Effector memory CD8-positive, alpha-beta T cell (primary cell): ENCODE measurements at regions not wholly inside any gene's neighbourhood (a gene's known extent, or its start where the extent isn't known, plus 50 kb on each side); places are given as distances from the start of the nearest gene placed in this dataset.

Experiments
- ATAC-seq: fragments of 150-1000 bp; cut with Tn5 transposase; replicated peaks from 2 replicates; pipeline ENCODE4 v1.10.0; 2021; ENCODE audit warnings: mild to moderate bottlenecking, moderate library complexity
- DNase-seq, 3 experiments: peaks; one replicate each; pipeline ENCODE4 v3.0.0; 2021
- H3K27ac Mint-ChIP-seq, 2 donors: one replicate each; pipeline ENCODE4 v1.8.0; 2022; ENCODE audit warnings: mild to moderate bottlenecking in 2 of 2, mixed read lengths in 2 of 2, moderate library complexity in 2 of 2
- H3K27me3 Mint-ChIP-seq, 2 donors: one replicate each; pipeline ENCODE4 v1.8.0; 2022; ENCODE audit warnings: mixed read lengths in 2 of 2
- H3K36me3 Mint-ChIP-seq: one replicate; pipeline ENCODE4 v1.8.0; 2022; ENCODE audit warnings: mild to moderate bottlenecking, moderate library complexity, mixed read lengths; ENCODE audit not compliant: insufficient read depth
- H3K4me1 Mint-ChIP-seq, 2 donors: one replicate each; pipeline ENCODE4 v1.8.0; 2022; ENCODE audit warnings: low read depth in 2 of 2, mixed read lengths in 2 of 2
- H3K4me3 Mint-ChIP-seq, 2 donors: one replicate each; pipeline ENCODE4 v1.8.0; 2022; ENCODE audit warnings: mild to moderate bottlenecking in 2 of 2, mixed read lengths in 2 of 2, moderate library complexity in 2 of 2
- H3K9me3 Mint-ChIP-seq, 2 donors: one replicate each; pipeline ENCODE4 v1.8.0; 2022; ENCODE audit warnings: mixed read lengths in 2 of 2

- Mint-ChIP-seq H3K9me3 (peaks cover 9 to 10% of the 10 kb centered on the region in 2 donors), H3K36me3 (no peaks in the 10 kb centered on the region), H3K27me3 (no peaks in the 10 kb centered on the region), H3K4me3 (no peak overlapping the region), H3K27ac (no peak overlapping the region), H3K4me1 (no peaks in the 10 kb centered on the region)
- DNase-seq, result no peak
- ATAC-seq, result no peak
These were observed 422.2 kb upstream of the ADAMTS9 start for GRCh38 chr3:65109966-65110500.

DNA sequence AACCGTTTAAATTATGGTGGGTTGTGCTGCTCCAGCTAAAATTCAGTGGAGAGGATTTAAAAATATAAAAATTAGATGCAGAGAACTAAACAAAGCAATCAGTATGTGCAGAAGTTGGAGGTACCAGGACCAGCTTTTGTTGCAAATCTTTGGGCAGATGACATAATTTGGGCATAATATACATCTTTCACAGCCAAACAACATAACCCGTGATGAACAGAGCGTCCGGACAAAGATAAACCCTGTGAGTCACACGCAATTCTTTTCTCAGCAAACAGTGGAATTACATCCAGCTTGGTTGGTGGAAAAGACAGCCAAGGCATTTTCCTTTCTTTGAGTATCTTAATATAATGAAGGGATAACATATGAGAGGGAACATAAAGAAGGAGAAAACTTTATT lies 419.4 kb upstream of the ADAMTS9 start:
- DNase-seq (no peak), ATAC-seq (no peak)
- Mint-ChIP-seq H3K27me3 (no peaks in the 10 kb centered on the region), H3K4me1 (no peaks in the 10 kb centered on the region), H3K9me3 (peaks cover 8 to 15% of the 10 kb centered on the region in 2 donors), H3K36me3 (no peaks in the 10 kb centered on the region), H3K4me3 (no peak overlapping the region), H3K27ac (no peak overlapping the region)

- ATAC-seq (no peak), DNase-seq (no peak)
- Mint-ChIP-seq H3K27me3 (no peaks in the 10 kb centered on the region), H3K4me1 (no peaks in the 10 kb centered on the region), H3K4me3 (no peak overlapping the region), H3K36me3 (no peaks in the 10 kb centered on the region), H3K9me3 (peaks cover 5 to 11% of the 10 kb centered on the region in 2 donors), H3K27ac (no peak overlapping the region)
These were observed 413.6 kb upstream of the ADAMTS9 start for GRCh38 chr3:65101450-65101849.

GRCh38 chr3:65098400-65098799 lies 410.6 kb upstream of the ADAMTS9 start:
- DNase-seq (no peak), ATAC-seq (no peak)
- Mint-ChIP-seq H3K4me3 (no peak overlapping the region), H3K4me1 (no peaks in the 10 kb centered on the region), H3K27ac (no peak overlapping the region), H3K9me3 (peaks cover 6 to 13% of the 10 kb centered on the region in 2 donors), H3K36me3 (no peaks in the 10 kb centered on the region), H3K27me3 (no peaks in the 10 kb centered on the region)

DNA sequence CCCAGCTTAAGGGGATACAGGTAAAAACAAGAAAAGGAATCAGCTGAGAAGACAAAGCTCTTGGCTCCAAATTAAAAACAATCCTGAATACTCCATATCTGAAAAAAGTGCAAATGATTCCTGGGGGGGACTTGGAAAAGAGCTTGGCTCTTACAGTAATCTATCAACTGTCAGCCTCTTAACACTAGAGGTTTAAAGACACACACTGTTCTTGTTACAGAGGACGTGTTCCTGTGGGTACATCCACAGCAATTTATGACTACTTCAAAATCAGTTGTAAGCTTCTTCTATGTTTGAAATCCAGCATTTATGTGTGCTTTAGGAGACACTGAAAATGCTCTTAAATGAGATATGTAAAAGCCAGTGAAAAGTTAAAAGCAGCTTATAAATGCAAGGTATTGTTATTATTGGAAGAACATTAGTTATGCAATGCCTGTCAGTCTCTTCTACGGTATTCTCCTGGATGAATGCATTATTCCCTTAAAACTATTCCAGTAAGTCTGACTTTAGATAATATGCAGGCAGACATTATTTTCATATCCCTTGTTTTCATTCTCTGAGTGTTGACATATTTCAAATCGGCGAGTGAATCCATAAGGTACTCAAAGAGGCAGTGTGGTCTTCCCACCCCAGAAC lies 408.4 kb upstream of the ADAMTS9 start:
- no peak overlapping the region for H3K4me3 Mint-ChIP-seq
- DNase-seq (no peak), ATAC-seq (no peak)
- H3K36me3 Mint-ChIP-seq, result no peaks in the 10 kb centered on the region
- H3K27ac Mint-ChIP-seq, result no peak overlapping the region
- no peaks in the 10 kb centered on the region for H3K4me1 Mint-ChIP-seq
- H3K27me3 Mint-ChIP-seq, result no peaks in the 10 kb centered on the region
- peaks cover 3 to 21% of the 10 kb centered on the region in 2 donors for H3K9me3 Mint-ChIP-seq

DNA sequence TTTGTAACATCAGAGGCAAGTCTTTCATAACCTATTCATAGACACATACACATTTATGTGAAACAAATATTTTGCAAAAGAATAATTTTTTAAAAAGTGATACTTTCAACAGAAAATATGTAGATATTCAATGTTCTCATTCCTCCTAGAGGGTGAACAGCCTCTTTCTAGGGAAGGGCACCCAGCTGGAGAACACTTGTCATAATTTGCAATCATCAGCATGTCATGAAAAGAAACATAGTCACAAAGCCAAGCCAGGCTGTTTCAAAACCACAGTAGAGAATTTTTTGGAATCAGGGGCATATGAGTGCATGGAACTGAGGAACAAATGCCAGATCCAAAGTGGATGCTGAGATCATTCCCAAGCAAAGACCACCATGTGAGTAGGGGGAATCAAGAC lies 406.9 kb upstream of the ADAMTS9 start:
- Mint-ChIP-seq H3K27ac (no peak overlapping the region), H3K4me1 (no peaks in the 10 kb centered on the region), H3K27me3 (no peaks in the 10 kb centered on the region), H3K9me3 (peaks cover 3 to 14% of the 10 kb centered on the region in 2 donors), H3K4me3 (no peak overlapping the region), H3K36me3 (no peaks in the 10 kb centered on the region)
- DNase-seq, result no peak
- no peak for ATAC-seq

GRCh38 chr3:65093641-65094040 lies 405.8 kb upstream of the ADAMTS9 start:
- no peaks in the 10 kb centered on the region for H3K36me3 Mint-ChIP-seq
- DNase-seq, result no peak
- no peak overlapping the region for H3K27ac Mint-ChIP-seq
- H3K4me1 Mint-ChIP-seq, result no peaks in the 10 kb centered on the region
- no peak overlapping the region for H3K4me3 Mint-ChIP-seq
- ATAC-seq, result no peak
- H3K27me3 Mint-ChIP-seq, result no peaks in the 10 kb centered on the region
- H3K9me3 Mint-ChIP-seq, result peaks cover 3 to 14% of the 10 kb centered on the region in 2 donors

DNA sequence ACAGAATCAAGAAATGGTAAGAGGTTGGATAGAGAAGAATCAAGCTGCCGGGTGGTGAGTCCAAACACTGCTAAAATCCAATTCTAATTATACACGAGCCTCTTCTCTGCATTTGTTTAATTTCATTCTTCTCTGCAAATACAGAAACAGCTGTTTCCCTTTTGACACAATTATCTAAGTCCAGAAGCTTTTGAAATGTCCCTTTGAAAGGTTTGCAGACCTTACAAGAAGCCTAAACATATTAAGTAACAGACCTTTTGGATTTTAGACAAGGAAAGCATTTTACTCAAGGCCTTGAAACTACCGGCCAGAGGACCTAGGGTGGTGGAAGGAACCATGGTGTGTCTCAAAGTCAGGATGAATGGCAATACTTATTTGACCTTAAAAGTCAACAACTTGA lies 403.8 kb upstream of the ADAMTS9 start:
- Mint-ChIP-seq H3K36me3 (no peaks in the 10 kb centered on the region), H3K4me3 (no peak overlapping the region), H3K9me3 (peaks cover 3 to 14% of the 10 kb centered on the region in 2 donors), H3K27me3 (no peaks in the 10 kb centered on the region), H3K4me1 (no peaks in the 10 kb centered on the region), H3K27ac (no peak overlapping the region)
- ATAC-seq, result no peak
- no peak for DNase-seq

GRCh38 chr3:65083240-65083639 lies 395.4 kb upstream of the ADAMTS9 start:
- H3K27me3 Mint-ChIP-seq, result no peaks in the 10 kb centered on the region
- H3K36me3 Mint-ChIP-seq, result no peaks in the 10 kb centered on the region
- H3K9me3 Mint-ChIP-seq, result peaks cover 4 to 21% of the 10 kb centered on the region in 2 donors
- no peak for ATAC-seq
- no peak for DNase-seq
- no peak overlapping the region for H3K4me3 Mint-ChIP-seq
- no peaks in the 10 kb centered on the region for H3K4me1 Mint-ChIP-seq
- H3K27ac Mint-ChIP-seq, result no peak overlapping the region

- Mint-ChIP-seq H3K27me3 (no peaks in the 10 kb centered on the region), H3K9me3 (peaks cover 4 to 21% of the 10 kb centered on the region in 2 donors), H3K4me1 (no peaks in the 10 kb centered on the region), H3K4me3 (no peak overlapping the region), H3K36me3 (no peaks in the 10 kb centered on the region), H3K27ac (no peak overlapping the region)
- ATAC-seq (no peak), DNase-seq (no peak)
These were observed 393.7 kb upstream of the ADAMTS9 start for GRCh38 chr3:65081536-65081935.

- Mint-ChIP-seq H3K27ac (no peak overlapping the region), H3K36me3 (no peaks in the 10 kb centered on the region), H3K9me3 (peaks cover 7 to 21% of the 10 kb centered on the region in 2 donors), H3K4me1 (no peaks in the 10 kb centered on the region), H3K27me3 (no peaks in the 10 kb centered on the region), H3K4me3 (no peak overlapping the region)
- DNase-seq (no peak), ATAC-seq (no peak)
These were observed 392.6 kb upstream of the ADAMTS9 start for GRCh38 chr3:65080432-65080831.

- no peaks in the 10 kb centered on the region for H3K36me3 Mint-ChIP-seq
- peaks cover 9 to 21% of the 10 kb centered on the region in 2 donors for H3K9me3 Mint-ChIP-seq
- no peaks in the 10 kb centered on the region for H3K27me3 Mint-ChIP-seq
- H3K4me1 Mint-ChIP-seq, result no peaks in the 10 kb centered on the region
- no peak overlapping the region for H3K27ac Mint-ChIP-seq
- DNase-seq (no peak), ATAC-seq (no peak)
- no peak overlapping the region for H3K4me3 Mint-ChIP-seq
These were observed 391.8 kb upstream of the ADAMTS9 start for GRCh38 chr3:65079560-65079959.

DNA sequence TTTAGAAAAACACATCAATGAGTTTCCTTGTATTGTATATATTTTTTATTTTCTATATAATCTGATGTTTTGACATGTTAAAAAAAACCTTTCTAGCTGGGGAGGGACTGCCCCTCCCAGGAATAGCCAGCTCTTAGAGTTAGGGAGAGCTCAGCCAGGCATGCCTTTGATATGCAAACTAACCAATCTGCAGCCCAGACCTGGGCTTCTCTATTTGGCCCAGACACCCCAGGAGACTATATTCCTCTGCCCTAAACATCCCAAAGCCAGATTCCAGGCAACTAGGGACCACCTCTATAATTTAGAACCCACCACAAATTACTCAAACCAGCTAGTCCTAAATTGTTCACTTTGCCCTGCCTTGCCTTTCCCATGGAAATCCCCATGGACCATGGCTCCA lies 390.9 kb upstream of the ADAMTS9 start:
- H3K27ac Mint-ChIP-seq, result no peak overlapping the region
- no peak for ATAC-seq
- H3K9me3 Mint-ChIP-seq, result peaks cover 9 to 27% of the 10 kb centered on the region in 2 donors
- H3K27me3 Mint-ChIP-seq, result no peaks in the 10 kb centered on the region
- DNase-seq, result no peak
- no peaks in the 10 kb centered on the region for H3K36me3 Mint-ChIP-seq
- H3K4me3 Mint-ChIP-seq, result no peak overlapping the region
- H3K4me1 Mint-ChIP-seq, result no peaks in the 10 kb centered on the region

GRCh38 chr3:65077124-65077523 lies 389.3 kb upstream of the ADAMTS9 start:
- no peaks in the 10 kb centered on the region for H3K4me1 Mint-ChIP-seq
- H3K36me3 Mint-ChIP-seq, result no peaks in the 10 kb centered on the region
- DNase-seq (no peak), ATAC-seq (no peak)
- no peak overlapping the region for H3K4me3 Mint-ChIP-seq
- H3K27me3 Mint-ChIP-seq, result no peaks in the 10 kb centered on the region
- peaks cover 12 to 27% of the 10 kb centered on the region in 2 donors for H3K9me3 Mint-ChIP-seq
- H3K27ac Mint-ChIP-seq, result no peak overlapping the region
